Heart left ventricle (tissue), 16 donors: ENCODE measurements at regions not wholly inside any gene's neighbourhood (a gene's known extent, or its start where the extent isn't known, plus 50 kb on each side); places are given as distances from the start of the nearest gene placed in this dataset.
"Not testable (repeated sequence)": the region's sequence is repeated elsewhere in the genome, so short reads cannot be mapped to it uniquely, and the experiment has no call there.

Source experiments
- ATAC-seq, 4 donors: fragments of 200-7000 bp; cut with Tn5 transposase; one replicate each; pipeline ENCODE4 v1.9.1; 2020 to 2022; ENCODE audit warnings: moderate library complexity in 4 of 4, mild to moderate bottlenecking in 3 of 4, moderate number of reproducible peaks in 1 of 4
- DNase-seq, 5 donors: peaks; one replicate each; pipeline ENCODE4 v3.0.0-alpha.2; 2020
- H3K27ac ChIP-seq, 12 donors: fragments of 200-600 bp; sonication (generic) in 4 of 12; one replicate each; pipeline versions ENCODE4 v1.5.0 to v1.8.0; 2016 to 2022; ENCODE audit warnings: mild to moderate bottlenecking in 2 of 12
- H3K27me3 ChIP-seq, 9 donors: fragments of 200-600 bp; sonication (generic) in 2 of 9; one replicate each; pipeline versions ENCODE4 v1.5.1 to v1.8.0; 2016 to 2022; ENCODE audit warnings: mild to moderate bottlenecking in 3 of 9
- H3K36me3 ChIP-seq, 9 donors: fragments of 200-600 bp; sonication (generic) in 2 of 9; one replicate each; pipeline versions ENCODE4 v1.5.0 to v1.8.0; 2018 to 2022; ENCODE audit warnings: mild to moderate bottlenecking in 2 of 9
- H3K4me1 ChIP-seq, 12 donors: fragments of 200-600 bp; sonication (generic) in 4 of 12; one replicate each; pipeline versions ENCODE4 v1.5.0 to v1.8.0; 2016 to 2022; ENCODE audit warnings: mild to moderate bottlenecking in 3 of 12
- H3K4me3 ChIP-seq, 12 donors: fragments of 200-600 bp; sonication (generic) in 4 of 12; one replicate each; pipeline versions ENCODE4 v1.5.0 to v1.8.0; 2017 to 2022; ENCODE audit warnings: mild to moderate bottlenecking in 9 of 12, moderate library complexity in 4 of 12
- H3K9me3 ChIP-seq, 12 donors: fragments of 200-600 bp; sonication (generic) in 4 of 12; one replicate each; pipeline versions ENCODE4 v1.5.0 to v1.8.0; 2016 to 2022; ENCODE audit warnings: mild to moderate bottlenecking in 1 of 12
- POLR2A ChIP-seq, 2 donors: fragments of 450-650 bp; IDR thresholded peaks; one replicate each; pipeline ENCODE4 v1.6.1; 2017; ENCODE audit warnings: antibody characterized with exemption in 2 of 2, mild to moderate bottlenecking in 2 of 2, moderate library complexity in 2 of 2
- WGBS, 4 donors: extraction: QIAGEN DNeasy Blood & Tissue Kit in 2 of 4; methylation state at CpG; one replicate each; pipeline versions ENCODE4 v1.1.5 to v1.1.7; 2013 to 2018; 5-methylcytosine and 5-hydroxymethylcytosine counted together
- intact Hi-C, 10 donors: fragments of 100-400 bp; cut with DNase I; formaldehyde crosslinking; loops; one replicate each; pipeline versions ENCODE4 v1.11.1 to v1.14.2; 2022
- TF ChIP-seq, protein P1 (sequence below), 12 donors: fragments of 200-600 bp; sonication (generic) in 4 of 12; IDR thresholded peaks; one replicate each; pipeline versions ENCODE4 v1.5.0 to v1.8.0; 2018 to 2022; ENCODE audit warnings: antibody characterized with exemption in 12 of 12, mild to moderate bottlenecking in 5 of 12
- donor health status: ischemic (EF 13 %, LVEDD 7.1; RV severe dilation, severe dysfunction).
- donor health status: healthy with polysubstance abuse.
- donor health status: DM: no; HTN: yes; CAD: no.
- donor health status: DM: no; HTN: no; CAD: no.
- donor health status: ischemic (EF 25% LVEDD 6.9; RV normal size, moderate dysfunction).
- donor health status: ischemic (EF 25% LVEDD 5.7; RV mildly dilated, moderate dysfunction).
- donor health status: healthy.
- donor health status: DM: yes; HTN: yes; CAD: no.
- donor health status: ischemic (EF 35%, LVEDD 5.7; RV mildly dilated, moderate dysfunction).
- donor health status: nonischemic (EF 11% LVEDD 7.7; RV severe dilation, severe dysfunction).
- donor health status: DM: yes; HTN: yes; CAD: no.
- donor health status: PGD.
- donor health status: ischemic (EF 29% LVEDD 5.4; RV normal size, mild dysfunction).
- donor health status: nonischemic (EF 23%, LVEDD 6.1; RV moderate dilation, normal function).

DNA sequence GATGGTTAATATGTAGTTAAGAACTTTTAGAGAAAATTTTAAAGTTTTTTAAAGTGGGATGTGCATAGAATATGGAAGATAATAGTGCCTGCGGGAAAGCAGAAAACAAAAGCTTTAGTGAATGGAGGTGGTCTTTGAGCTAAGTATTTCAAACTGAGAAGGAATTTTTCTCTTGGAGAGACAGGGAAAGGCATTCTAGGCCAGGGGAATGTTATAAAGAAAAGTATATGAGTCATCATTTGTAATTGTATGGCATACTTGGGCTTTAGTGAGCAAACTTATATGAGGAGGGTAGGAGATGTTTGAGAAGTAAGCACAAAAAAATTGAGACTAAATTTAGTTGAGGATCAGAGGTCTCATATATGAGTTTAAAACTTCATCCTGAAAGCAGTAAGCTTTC, 467.0 kb downstream of the PPARGC1A start:
- TF ChIP-seq POLR2A (IDR thresholded peaks at IDR 0.05), result no peak
- TF ChIP-seq, protein P1, sequence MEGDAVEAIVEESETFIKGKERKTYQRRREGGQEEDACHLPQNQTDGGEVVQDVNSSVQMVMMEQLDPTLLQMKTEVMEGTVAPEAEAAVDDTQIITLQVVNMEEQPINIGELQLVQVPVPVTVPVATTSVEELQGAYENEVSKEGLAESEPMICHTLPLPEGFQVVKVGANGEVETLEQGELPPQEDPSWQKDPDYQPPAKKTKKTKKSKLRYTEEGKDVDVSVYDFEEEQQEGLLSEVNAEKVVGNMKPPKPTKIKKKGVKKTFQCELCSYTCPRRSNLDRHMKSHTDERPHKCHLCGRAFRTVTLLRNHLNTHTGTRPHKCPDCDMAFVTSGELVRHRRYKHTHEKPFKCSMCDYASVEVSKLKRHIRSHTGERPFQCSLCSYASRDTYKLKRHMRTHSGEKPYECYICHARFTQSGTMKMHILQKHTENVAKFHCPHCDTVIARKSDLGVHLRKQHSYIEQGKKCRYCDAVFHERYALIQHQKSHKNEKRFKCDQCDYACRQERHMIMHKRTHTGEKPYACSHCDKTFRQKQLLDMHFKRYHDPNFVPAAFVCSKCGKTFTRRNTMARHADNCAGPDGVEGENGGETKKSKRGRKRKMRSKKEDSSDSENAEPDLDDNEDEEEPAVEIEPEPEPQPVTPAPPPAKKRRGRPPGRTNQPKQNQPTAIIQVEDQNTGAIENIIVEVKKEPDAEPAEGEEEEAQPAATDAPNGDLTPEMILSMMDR (IDR thresholded peaks at IDR 0.05), result no peak
- H3K4me1 ChIP-seq, result no peaks in the 10 kb centered on the region
- no peak overlapping the region for H3K4me3 ChIP-seq
- peaks cover 0 to 6% (median 0%) of the 10 kb centered on the region in 12 donors for H3K9me3 ChIP-seq
- DNase-seq, result no peak
- ATAC-seq, result no peak
- WGBS, 4 donors, result 79 to 91% (median 86%) methylated on average over 1 of the region's 1 CpG
- H3K27me3 ChIP-seq, result no peaks in the 10 kb centered on the region
- H3K27ac ChIP-seq, result no peak overlapping the region
- intact Hi-C loops, result loop anchor here in 1 of 10 donors (2.0 kb wide), 1 partner anchor 16 kb away; no protein-coding TSS in a partner anchor
- no peaks in the 10 kb centered on the region for H3K36me3 ChIP-seq

DNA sequence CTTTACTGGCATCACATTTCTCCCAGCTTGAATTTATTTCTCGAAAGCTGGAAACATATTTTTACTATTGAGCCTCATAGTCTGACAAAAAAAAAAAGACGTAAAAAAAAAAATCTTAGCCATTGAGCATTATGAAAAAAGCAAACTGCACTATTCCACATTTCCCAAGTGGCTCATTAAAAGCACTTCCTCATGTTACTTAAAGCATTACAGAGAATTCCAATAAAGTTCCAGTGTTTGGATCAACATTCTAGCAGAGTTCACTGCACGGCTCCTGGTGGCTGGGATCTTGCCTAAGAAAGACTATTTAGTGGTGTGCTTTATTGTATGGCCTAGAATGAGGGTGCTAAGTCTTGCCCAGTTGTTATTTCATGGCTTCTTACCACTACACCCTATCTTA, 476.2 kb downstream of the PPARGC1A start:
- Histone ChIP-seq H3K9me3 (no peaks in the 10 kb centered on the region), H3K4me1 (no peaks in the 10 kb centered on the region), H3K27ac (no peak overlapping the region), H3K4me3 (no peak overlapping the region), H3K27me3 (no peaks in the 10 kb centered on the region), H3K36me3 (no peaks in the 10 kb centered on the region)
- ATAC-seq (no peak), DNase-seq (no peak)
- 59 to 79% (median 64%) methylated on average over 3 of the region's 3 CpGs for WGBS, 4 donors
- TF ChIP-seq, protein P1 (IDR thresholded peaks at IDR 0.05), result no peak
- no peak for TF ChIP-seq POLR2A (IDR thresholded peaks at IDR 0.05)
- intact Hi-C loops, result no loop called here

DNA sequence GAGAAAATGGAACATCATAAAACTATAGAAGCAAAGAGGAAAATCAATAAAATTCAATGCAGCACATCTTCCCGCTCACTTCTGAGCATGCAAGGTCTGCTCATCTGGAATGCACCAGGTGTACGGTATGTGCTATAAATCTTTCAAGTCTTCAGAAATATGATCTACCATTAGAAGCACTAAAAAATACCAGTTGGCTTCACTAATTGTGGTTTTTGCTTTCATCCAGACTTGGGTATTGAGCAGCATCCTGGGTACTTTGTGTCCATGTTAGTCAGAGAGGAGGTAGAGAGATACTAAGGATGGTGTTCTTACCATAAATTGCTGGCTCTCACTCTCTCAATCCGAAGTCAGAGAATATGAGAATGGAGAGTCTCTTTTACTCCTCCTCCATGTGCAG, 477.1 kb downstream of the PPARGC1A start:
- H3K27ac ChIP-seq, result no peak overlapping the region
- TF ChIP-seq, protein P1 (IDR thresholded peaks at IDR 0.05), result no peak
- no peak for TF ChIP-seq POLR2A (IDR thresholded peaks at IDR 0.05)
- DNase-seq, result no peak
- H3K27me3 ChIP-seq, result no peaks in the 10 kb centered on the region
- intact Hi-C loops, result no loop called here
- H3K4me1 ChIP-seq, result no peaks in the 10 kb centered on the region
- no peaks in the 10 kb centered on the region for H3K9me3 ChIP-seq
- WGBS, 4 donors, result 79 to 85% (median 84%) methylated on average over 3 of the region's 3 CpGs
- H3K4me3 ChIP-seq, result no peak overlapping the region
- no peak for ATAC-seq
- no peaks in the 10 kb centered on the region for H3K36me3 ChIP-seq

DNA sequence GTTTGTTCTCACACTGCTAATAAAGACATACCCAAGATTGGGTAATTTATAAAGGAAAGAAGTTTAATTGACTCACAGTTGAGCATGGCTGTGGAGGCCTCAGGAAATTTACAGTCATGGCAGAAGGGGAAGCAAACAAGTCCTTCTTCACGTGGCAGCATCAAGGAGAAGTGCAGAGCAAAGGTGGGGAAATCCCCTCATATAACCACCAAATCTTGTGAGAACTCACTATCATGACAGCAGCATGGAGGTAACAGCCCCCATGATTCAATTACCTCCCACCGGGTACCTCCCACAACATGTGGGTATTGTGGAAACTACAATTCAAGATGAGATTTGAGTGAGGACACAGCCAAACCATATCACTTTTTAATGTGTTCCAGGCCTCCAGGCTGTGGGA, 480.9 kb downstream of the PPARGC1A start:
- 75 to 87% (median 82%) methylated on average over 2 of the region's 2 CpGs for whole genome bisulfite sequencing, 4 donors
- H3K27me3 ChIP-seq, ATAC-seq, intact Hi-C loops, H3K4me3 ChIP-seq, H3K9me3 ChIP-seq, H3K4me1 ChIP-seq, H3K27ac ChIP-seq, DNase-seq, H3K36me3 ChIP-seq: not testable (repeated sequence)

DNA sequence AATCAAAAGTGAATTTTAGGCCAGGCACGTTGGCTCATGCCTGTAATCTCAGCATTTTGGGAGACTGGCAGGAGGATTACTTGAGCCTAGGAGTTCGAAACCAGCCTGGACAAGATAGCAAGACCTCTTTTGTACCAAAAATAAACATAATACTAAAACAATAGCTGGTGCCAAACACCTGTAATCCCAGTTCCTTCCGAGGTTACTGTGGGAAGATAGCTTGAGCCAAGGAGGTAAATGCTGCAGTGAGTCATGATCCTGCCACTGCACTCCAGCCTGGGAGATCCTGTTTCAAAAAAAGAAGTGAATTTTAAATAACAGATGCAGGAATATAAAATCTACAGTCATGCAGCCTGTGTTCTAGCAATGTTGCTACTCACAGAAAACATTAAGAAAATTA, 488.3 kb downstream of the PPARGC1A start:
- no peaks in the 10 kb centered on the region for H3K27me3 ChIP-seq
- no peak overlapping the region for H3K27ac ChIP-seq
- no peaks in the 10 kb centered on the region for H3K4me1 ChIP-seq
- no peak overlapping the region for H3K4me3 ChIP-seq
- ATAC-seq (no peak), DNase-seq (no peak)
- TF ChIP-seq POLR2A (IDR thresholded peaks at IDR 0.05), result no peak
- TF ChIP-seq, protein P1 (IDR thresholded peaks at IDR 0.05), result no peak
- H3K36me3 ChIP-seq, result no peaks in the 10 kb centered on the region
- peaks cover 0 to 15% (median under 1%) of the 10 kb centered on the region in 12 donors for H3K9me3 ChIP-seq
- intact Hi-C loops, result no loop called here
- WGBS, 4 donors, result 45 to 51% (median 49%) methylated on average over 3 of the region's 3 CpGs
